Esophagus (tissue), 2 donors: ENCODE measurements at regions not wholly inside any gene's neighbourhood (a gene's known extent, or its start where the extent isn't known, plus 50 kb on each side); places are given as distances from the start of the nearest gene placed in this dataset.

Experiments
- H3K27ac ChIP-seq, 2 donors: one replicate each; pipeline ENCODE4 v1.5.1; 2013; ENCODE audit warnings: low read depth in 2 of 2, mild to moderate bottlenecking in 2 of 2, inconsistent platforms in 1 of 2, low read length in 1 of 2, moderate library complexity in 1 of 2
- H3K27me3 ChIP-seq, 2 donors: one replicate each; pipeline ENCODE4 v1.6.1; 2013; ENCODE audit warnings: low read length in 2 of 2, control low read depth in 1 of 2, mild to moderate bottlenecking in 1 of 2; ENCODE audit not compliant: insufficient read depth in 2 of 2, control insufficient read depth in 1 of 2
- H3K36me3 ChIP-seq, 2 donors: one replicate each; pipeline ENCODE4 v1.6.1; 2013; ENCODE audit warnings: low read length in 1 of 2; ENCODE audit not compliant: control insufficient read depth in 2 of 2, insufficient read depth in 2 of 2
- H3K4me1 ChIP-seq, 2 donors: one replicate each; pipeline ENCODE4 v1.6.1; 2013; ENCODE audit warnings: low read length in 1 of 2; ENCODE audit not compliant: control insufficient read depth in 2 of 2, insufficient read depth in 2 of 2
- H3K4me3 ChIP-seq, 2 donors: one replicate each; pipeline ENCODE4 v1.5.1; 2013; ENCODE audit warnings: low read length in 2 of 2, mild to moderate bottlenecking in 2 of 2, low read depth in 1 of 2, moderate library complexity in 1 of 2
- H3K9me3 ChIP-seq, 2 donors: one replicate each; pipeline ENCODE4 v1.6.1; 2013; ENCODE audit warnings: mild to moderate bottlenecking in 2 of 2, low read depth in 1 of 2, low read length in 1 of 2, moderate library complexity in 1 of 2; ENCODE audit not compliant: control insufficient read depth in 2 of 2, insufficient read depth in 1 of 2
- WGBS, 2 donors: extraction: QIAGEN DNeasy Blood & Tissue Kit; methylation state at CpG; one replicate each; pipeline ENCODE4 v1.1.7; 2013; 5-methylcytosine and 5-hydroxymethylcytosine counted together
- donor health status: healthy with polysubstance abuse.
- donor health status: Bipolar disorder and iron deficiency.

- H3K27me3 ChIP-seq: no peaks in the 10 kb centered on the region
- H3K4me3 ChIP-seq: no peak overlapping the region
- no peaks in the 10 kb centered on the region for H3K4me1 ChIP-seq
- H3K9me3 ChIP-seq: no peaks in the 10 kb centered on the region
- 71 to 74% methylated on average over 6 of the region's 6 CpGs for WGBS, 2 donors
- no peaks in the 10 kb centered on the region for H3K36me3 ChIP-seq
- H3K27ac ChIP-seq: no peak overlapping the region
Measured at GRCh38 chr20:22341508-22341907, 242.9 kb downstream of the FOXA2 start.

GRCh38 chr20:22339946-22340345, 244.4 kb downstream of the FOXA2 start:
- Histone ChIP-seq H3K4me1 (no peaks in the 10 kb centered on the region), H3K27me3 (no peaks in the 10 kb centered on the region), H3K9me3 (no peaks in the 10 kb centered on the region), H3K4me3 (no peak overlapping the region), H3K27ac (no peak overlapping the region), H3K36me3 (no peaks in the 10 kb centered on the region)
- WGBS, 2 donors: 34 to 48% methylated on average over 5 of the region's 5 CpGs

- H3K4me1 ChIP-seq: no peaks in the 10 kb centered on the region
- H3K27me3 ChIP-seq: no peaks in the 10 kb centered on the region
- H3K27ac ChIP-seq: no peak overlapping the region
- H3K36me3 ChIP-seq: no peaks in the 10 kb centered on the region
- no peaks in the 10 kb centered on the region for H3K9me3 ChIP-seq
- no peak overlapping the region for H3K4me3 ChIP-seq
- WGBS, 2 donors: 29 to 34% methylated on average over 12 of the region's 12 CpGs
Measured at GRCh38 chr20:22339091-22339881, 245.1 kb downstream of the FOXA2 start.

- Histone ChIP-seq H3K4me1 (no peaks in the 10 kb centered on the region), H3K27me3 (no peaks in the 10 kb centered on the region), H3K4me3 (no peak overlapping the region), H3K27ac (no peak overlapping the region), H3K9me3 (no peaks in the 10 kb centered on the region), H3K36me3 (no peaks in the 10 kb centered on the region)
- WGBS, 2 donors: 55 to 58% methylated on average over 6 of the region's 6 CpGs
Measured at GRCh38 chr20:22338140-22338708, 246.1 kb downstream of the FOXA2 start.

GRCh38 chr20:22335210-22335609, 249.2 kb downstream of the FOXA2 start:
- H3K36me3 ChIP-seq: no peaks in the 10 kb centered on the region
- H3K27me3 ChIP-seq: no peaks in the 10 kb centered on the region
- no peak overlapping the region for H3K27ac ChIP-seq
- H3K4me1 ChIP-seq: no peaks in the 10 kb centered on the region
- peaks cover 0 to 2% of the 10 kb centered on the region in 2 donors for H3K9me3 ChIP-seq
- 60 to 63% methylated on average over 4 of the region's 4 CpGs for WGBS, 2 donors
- H3K4me3 ChIP-seq: no peak overlapping the region

GRCh38 chr20:22333885-22334545, 250.4 kb downstream of the FOXA2 start:
- H3K27me3 ChIP-seq: no peaks in the 10 kb centered on the region
- H3K4me1 ChIP-seq: no peaks in the 10 kb centered on the region
- H3K27ac ChIP-seq: no peak overlapping the region
- H3K4me3 ChIP-seq: no peak overlapping the region
- peaks cover 0 to 2% of the 10 kb centered on the region in 2 donors for H3K9me3 ChIP-seq
- 33 to 42% methylated on average over 19 of the region's 19 CpGs for WGBS, 2 donors
- no peaks in the 10 kb centered on the region for H3K36me3 ChIP-seq

- H3K4me3 ChIP-seq: no peak overlapping the region
- H3K27ac ChIP-seq: no peak overlapping the region
- WGBS, 2 donors: 36 to 59% methylated on average over 2 of the region's 2 CpGs
- H3K4me1 ChIP-seq: peaks cover 0 to 3% of the 10 kb centered on the region in 2 donors
- H3K9me3 ChIP-seq: no peaks in the 10 kb centered on the region
- H3K27me3 ChIP-seq: no peaks in the 10 kb centered on the region
- no peaks in the 10 kb centered on the region for H3K36me3 ChIP-seq
Measured at GRCh38 chr20:22324505-22324904, 259.9 kb downstream of the FOXA2 start.

- Histone ChIP-seq H3K27me3 (no peaks in the 10 kb centered on the region), H3K9me3 (no peaks in the 10 kb centered on the region), H3K4me3 (no peak overlapping the region), H3K36me3 (no peaks in the 10 kb centered on the region), H3K27ac (no peak overlapping the region), H3K4me1 (peaks cover 0 to 3% of the 10 kb centered on the region in 2 donors)
- 45 to 53% methylated on average over 2 of the region's 2 CpGs for WGBS, 2 donors
Measured at GRCh38 chr20:22322513-22322912, 261.9 kb downstream of the FOXA2 start.

- Histone ChIP-seq H3K27me3 (no peaks in the 10 kb centered on the region), H3K4me3 (no peak overlapping the region), H3K27ac (no peak overlapping the region), H3K9me3 (no peaks in the 10 kb centered on the region), H3K4me1 (peaks cover 0 to 3% of the 10 kb centered on the region in 2 donors), H3K36me3 (no peaks in the 10 kb centered on the region)
- WGBS, 2 donors: 70 to 84% methylated on average over 1 of the region's 1 CpG
Measured at GRCh38 chr20:22321191-22321590, 263.2 kb downstream of the FOXA2 start.
